ENCODE measurements at regions not wholly inside any gene's neighbourhood (a gene's known extent, or its start where the extent isn't known, plus 50 kb on each side); places are given as distances from the start of the nearest gene placed in this dataset.
A peak's percentile ranks its signal among the peaks of the same experiment; 100 is the strongest.

GRCh38 chr22:25390297-25391240 lies 171.1 kb downstream of the CRYBB2 start (continued):
- TF ChIP-seq ZNF574 (CRISPR knock-in tag; IDR thresholded peaks at IDR 0.05) (peak; percentile 51; the same call in 1 of the 2 replicates), HOXA9 (CRISPR knock-in tag; IDR thresholded peaks at IDR 0.05; ENCODE audit: borderline replicate concordance) (no peak), PHF21A (CRISPR knock-in tag; IDR thresholded peaks at IDR 0.05) (peak; percentile 43; the same call in 1 of the 2 replicates), DNMT1 (CRISPR knock-in tag; IDR thresholded peaks at IDR 0.05) (no peak), RXRB (CRISPR knock-in tag; IDR thresholded peaks at IDR 0.05; ENCODE audit: borderline replicate concordance) (peak; percentile 89), HMG20A (CRISPR knock-in tag; IDR thresholded peaks at IDR 0.05; ENCODE audit: borderline replicate concordance) (peak; percentile 59; the same call in 1 of the 2 replicates), NCOA5 (CRISPR knock-in tag; IDR thresholded peaks at IDR 0.05) (no peak), ZBTB7A (CRISPR knock-in tag; IDR thresholded peaks at IDR 0.05) (peak; percentile 96), RXRA (CRISPR knock-in tag; IDR thresholded peaks at IDR 0.05) (peak; percentile 82), MYPOP (CRISPR knock-in tag; IDR thresholded peaks at IDR 0.05) (no peak), ZFP91 (CRISPR knock-in tag; IDR thresholded peaks at IDR 0.05; ENCODE audit: borderline replicate concordance) (peak; percentile 46), ZNF768 (CRISPR knock-in tag; IDR thresholded peaks at IDR 0.05) (peak; percentile 72), ADNP (CRISPR knock-in tag; IDR thresholded peaks at IDR 0.05) (no peak), ZBTB42 (CRISPR knock-in tag; IDR thresholded peaks at IDR 0.05) (peak; percentile 98), MXD1 (CRISPR knock-in tag; IDR thresholded peaks at IDR 0.05) (no peak), ZNF331 (CRISPR knock-in tag; IDR thresholded peaks at IDR 0.05) (0 out of 2 replicates have a peak, but pooled peaks have one; percentile 20), E2F2 (CRISPR knock-in tag; IDR thresholded peaks at IDR 0.05; ENCODE audit: borderline replicate concordance) (no peak), ZNF280B (CRISPR knock-in tag; IDR thresholded peaks at IDR 0.05; ENCODE audit: borderline replicate concordance) (peak; percentile 25; the same call in 1 of the 2 replicates), ARNTL (CRISPR knock-in tag; IDR thresholded peaks at IDR 0.05) (peak; percentile 94), HNRNPL (IDR thresholded peaks at IDR 0.05; ENCODE audit: low read depth, low read length) (peak; percentile 91), RFX5 (IDR thresholded peaks at IDR 0.05; ENCODE audit: low read depth, low read length) (no peak)

Measured in HepG2 (cell line).